ENCODE measurements at regions not wholly inside any gene's neighbourhood (a gene's known extent, or its start where the extent isn't known, plus 50 kb on each side); places are given as distances from the start of the nearest gene placed in this dataset.
"Not testable (repeated sequence)": the region's sequence is repeated elsewhere in the genome, so short reads cannot be mapped to it uniquely, and the experiment has no call there.

- DNase-seq, result no peak
Measured at GRCh38 chr18:45322343-45322742, 292.9 kb upstream of the SLC14A2 start.

GRCh38 chr18:45324101-45324494 lies 291.2 kb upstream of the SLC14A2 start:
- no peak for DNase-seq

DNA sequence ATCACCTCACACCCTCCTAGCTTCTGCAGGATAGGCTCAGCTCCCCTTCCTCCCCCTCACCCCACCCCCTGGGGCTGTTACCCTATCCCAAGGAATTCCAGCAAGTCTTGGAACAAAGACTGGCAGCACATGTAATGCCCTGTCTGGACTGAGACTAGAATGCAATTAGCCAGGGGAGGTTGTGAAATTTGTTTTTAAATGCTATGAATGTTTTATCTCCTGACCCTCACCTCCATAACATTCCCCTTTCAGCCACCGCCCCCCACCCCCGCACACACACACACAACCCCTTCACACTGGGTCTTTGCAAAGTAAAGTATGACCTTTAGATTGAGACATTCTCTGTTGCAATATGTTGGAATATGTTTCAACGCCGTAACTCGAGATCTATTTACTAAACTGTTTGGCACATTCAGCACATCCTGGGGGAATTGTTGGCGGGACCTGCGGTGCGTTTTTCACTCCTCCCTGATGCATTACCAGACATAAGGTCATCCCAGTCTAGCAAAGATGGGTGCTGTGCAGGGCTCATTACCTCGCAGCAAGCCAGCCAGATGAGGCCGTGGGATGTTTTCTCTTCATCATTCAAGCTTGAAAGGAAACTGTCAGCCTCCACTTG lies 290.7 kb upstream of the SLC14A2 start:
- DNase-seq, result no peak

GRCh38 chr18:45325778-45326177 lies 289.5 kb upstream of the SLC14A2 start:
- DNase-seq, result no peak

DNA sequence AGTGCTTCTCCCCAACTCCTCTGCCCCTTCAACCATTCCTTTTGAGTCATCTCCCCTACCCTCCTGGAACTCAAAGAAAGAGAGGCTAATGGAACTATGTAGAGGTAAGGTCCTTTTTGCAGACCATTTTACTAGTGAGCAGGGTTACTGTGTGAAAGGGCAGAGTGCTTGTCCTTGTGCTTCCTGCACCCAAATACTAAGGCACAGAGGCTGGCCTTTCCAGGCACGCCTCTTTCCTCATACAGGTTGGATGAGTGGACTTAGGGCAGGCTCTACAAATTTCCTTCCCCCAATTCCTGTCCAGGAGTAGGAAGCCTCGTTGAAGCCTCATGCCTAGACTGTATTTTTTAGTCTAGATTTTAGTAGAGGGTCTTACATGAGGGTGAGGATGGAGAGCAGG lies 288.8 kb upstream of the SLC14A2 start:
- DNase-seq, result no peak

DNA sequence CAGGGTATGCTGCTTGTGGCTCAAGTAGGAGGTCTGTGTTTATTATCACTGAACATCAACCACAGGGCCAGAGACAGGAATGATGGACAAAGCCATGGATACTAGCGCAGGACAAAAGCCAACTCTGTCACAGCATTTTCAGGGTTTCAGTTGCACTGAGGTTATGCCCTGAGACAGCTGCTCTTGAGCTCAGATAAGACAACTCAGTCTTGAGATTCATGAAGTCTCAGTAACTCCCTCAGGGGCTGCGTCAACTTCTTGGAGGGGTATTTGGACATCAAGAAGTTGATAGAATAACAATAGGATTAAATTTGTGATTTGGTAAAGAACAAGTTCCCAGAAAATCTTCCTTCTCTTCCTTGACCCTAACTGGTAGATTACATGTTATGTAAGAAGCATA lies 287.0 kb upstream of the SLC14A2 start:
- DNase-seq, result no peak

DNA sequence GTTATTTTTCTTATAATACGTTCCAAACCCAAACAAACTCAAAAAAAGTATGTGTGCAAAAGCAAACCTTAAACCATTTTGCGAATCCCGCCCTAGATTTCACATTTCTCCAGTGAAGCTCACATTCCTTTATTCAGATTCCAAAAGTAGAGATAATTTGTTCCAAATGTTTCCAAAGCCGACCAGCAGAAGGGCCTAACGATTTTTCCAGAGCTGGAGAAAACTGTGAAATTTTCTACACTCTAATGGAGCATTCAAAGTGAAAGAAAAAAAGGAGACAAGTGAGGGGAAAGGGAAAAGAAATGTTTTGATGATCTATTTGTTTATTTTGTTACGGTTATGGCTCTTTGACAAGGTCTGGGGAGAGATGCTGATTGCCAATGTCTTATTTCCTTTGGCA lies 286.5 kb upstream of the SLC14A2 start:
- DNase-seq, result no peak

- DNase-seq, result no peak
Measured at GRCh38 chr18:45329316-45329715, 286.0 kb upstream of the SLC14A2 start.

- no peak for DNase-seq
Measured at GRCh38 chr18:45330170-45330594, 285.1 kb upstream of the SLC14A2 start.

GRCh38 chr18:45332871-45333270 lies 282.4 kb upstream of the SLC14A2 start:
- DNase-seq, result no peak

DNA sequence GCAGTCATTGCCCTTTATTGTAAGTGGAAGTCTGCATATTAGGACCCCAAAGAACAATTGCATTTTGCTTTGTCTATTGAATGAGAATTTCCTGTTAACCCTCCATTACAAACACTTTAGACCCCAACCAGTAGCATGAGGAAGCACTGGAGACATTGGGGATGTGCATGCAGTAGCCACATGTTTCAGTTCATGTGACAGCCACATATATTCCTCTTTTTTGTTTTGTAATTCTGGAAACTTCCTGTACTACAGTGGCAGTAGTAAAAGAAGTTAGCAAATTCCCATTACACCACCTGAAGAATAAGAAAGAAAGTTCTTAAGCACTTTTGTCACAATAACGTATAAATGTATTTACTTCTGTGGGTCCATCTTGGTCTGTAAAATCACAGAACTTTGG lies 281.1 kb upstream of the SLC14A2 start:
- DNase-seq, result no peak

DNA sequence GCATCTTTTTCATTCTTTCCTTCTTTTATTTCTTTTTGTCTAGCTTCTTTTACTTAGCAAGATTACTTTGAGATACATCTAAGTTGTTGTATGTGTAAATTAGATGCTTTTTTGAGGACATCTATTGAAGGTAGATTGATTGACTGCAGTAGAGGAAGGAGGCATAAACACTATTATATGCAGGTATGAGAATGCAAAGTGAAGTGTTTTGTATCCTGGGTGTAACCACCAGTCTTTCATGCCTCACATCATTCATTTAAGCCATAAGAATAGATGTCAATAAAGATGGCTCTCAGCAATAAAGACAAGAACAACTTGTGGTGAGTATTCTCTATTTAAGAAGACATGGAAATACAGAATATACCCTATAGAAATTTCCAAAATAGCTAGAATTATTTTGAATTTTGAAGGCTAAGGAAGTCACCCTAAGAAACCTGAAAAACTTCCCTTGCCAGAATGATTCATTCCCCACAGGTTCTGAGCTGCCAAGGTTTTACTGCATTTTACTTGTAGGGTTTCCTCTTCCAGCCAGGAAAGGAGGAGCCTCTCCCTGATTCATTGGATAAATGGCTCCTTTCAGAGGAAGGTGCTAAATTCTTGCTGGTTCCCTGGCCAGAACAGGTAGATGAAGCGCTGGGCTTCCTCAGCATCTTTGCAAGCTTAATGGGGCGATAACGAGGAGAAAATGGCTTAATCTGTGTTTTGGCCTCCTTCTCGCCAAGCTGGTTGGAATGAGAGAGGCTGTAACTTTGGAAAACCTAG lies 279.8 kb upstream of the SLC14A2 start:
- DNase-seq, result no peak

DNA sequence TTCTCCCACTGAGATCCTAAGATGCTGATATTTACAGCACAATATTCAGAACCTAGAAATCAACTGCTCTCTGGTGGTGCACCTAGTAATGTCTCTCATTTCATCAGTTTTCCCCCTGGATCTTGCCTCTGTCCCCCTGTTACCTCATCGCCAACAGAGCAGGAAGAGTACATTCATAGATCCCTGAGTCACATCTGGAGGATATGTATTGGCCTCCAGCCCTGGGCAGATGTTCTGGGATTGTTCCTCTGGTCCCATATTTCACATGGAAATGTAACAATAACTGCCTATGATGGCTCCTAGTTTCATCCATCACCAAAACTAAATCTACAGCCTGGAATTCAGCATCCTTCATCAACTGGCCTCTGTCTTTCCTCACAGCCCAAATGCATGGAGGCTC lies 278.8 kb upstream of the SLC14A2 start:
- no peak for DNase-seq

- DNase-seq, result no peak
Measured at GRCh38 chr18:45337477-45337876, 277.8 kb upstream of the SLC14A2 start.

- DNase-seq, result no peak
Measured at GRCh38 chr18:45339810-45340550, 275.3 kb upstream of the SLC14A2 start.

GRCh38 chr18:45340884-45341283 lies 274.4 kb upstream of the SLC14A2 start:
- no peak for DNase-seq

GRCh38 chr18:45341454-45341853 lies 273.8 kb upstream of the SLC14A2 start:
- DNase-seq, result no peak

- no peak for DNase-seq
Measured at GRCh38 chr18:45342166-45342565, 273.1 kb upstream of the SLC14A2 start.

DNA sequence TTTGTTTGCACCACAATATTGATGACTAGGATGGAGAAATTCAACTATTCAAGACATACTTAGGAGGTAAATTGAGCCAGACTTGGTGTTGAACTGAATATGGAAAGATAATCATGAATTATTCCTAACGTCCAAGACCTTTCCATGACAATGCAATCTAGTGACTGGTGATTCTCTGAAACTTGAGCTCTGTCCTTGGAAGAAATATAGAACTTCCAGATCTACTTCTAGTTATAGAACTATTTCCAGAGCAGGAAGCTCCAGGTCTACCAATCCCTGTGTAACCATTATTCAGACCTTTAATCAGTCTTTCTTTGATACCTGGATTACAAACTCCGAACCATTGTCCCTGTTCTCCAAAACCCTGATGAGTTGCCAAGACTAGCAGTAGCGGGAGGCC lies 272.6 kb upstream of the SLC14A2 start:
- DNase-seq, result no peak

DNA sequence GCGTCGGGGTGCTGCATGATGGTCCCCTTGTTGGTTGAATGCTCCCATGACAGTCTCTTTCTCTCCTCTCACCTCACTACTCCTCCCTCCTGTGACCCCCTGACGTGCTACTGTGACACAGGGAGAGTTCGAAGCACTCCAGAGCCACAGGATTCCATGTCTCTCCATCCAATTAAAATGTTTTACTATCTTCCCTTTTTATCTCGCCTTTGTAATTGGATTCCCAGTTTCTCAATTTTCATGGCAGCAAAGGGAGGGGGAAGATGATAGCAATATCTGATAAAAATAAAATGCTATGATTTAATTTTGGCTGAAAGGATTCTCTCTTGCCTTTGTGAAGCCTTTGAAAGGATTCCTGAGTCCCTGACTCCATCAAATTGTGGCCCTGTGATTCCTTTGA lies 271.9 kb upstream of the SLC14A2 start:
- no peak for DNase-seq

DNA sequence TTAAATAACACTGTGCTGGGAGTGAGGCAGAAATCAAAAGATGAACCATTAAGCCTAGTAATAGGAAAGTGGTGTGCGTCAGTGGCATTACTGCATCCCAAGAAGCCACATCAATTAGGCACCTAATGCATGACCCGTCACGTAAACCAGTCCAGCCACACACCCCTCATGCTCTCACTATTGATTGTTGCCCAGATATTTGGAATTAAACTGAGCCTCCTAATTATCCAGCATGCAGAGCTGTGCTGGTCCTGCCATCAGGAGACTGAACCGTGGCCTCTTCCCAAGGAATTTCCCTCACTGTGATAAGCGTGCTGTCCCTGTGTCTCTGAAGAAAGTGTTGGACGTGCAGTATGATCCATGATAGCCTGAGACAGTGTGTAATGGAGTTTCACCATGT lies 270.6 kb upstream of the SLC14A2 start:
- DNase-seq, result not testable (repeated sequence)

DNA sequence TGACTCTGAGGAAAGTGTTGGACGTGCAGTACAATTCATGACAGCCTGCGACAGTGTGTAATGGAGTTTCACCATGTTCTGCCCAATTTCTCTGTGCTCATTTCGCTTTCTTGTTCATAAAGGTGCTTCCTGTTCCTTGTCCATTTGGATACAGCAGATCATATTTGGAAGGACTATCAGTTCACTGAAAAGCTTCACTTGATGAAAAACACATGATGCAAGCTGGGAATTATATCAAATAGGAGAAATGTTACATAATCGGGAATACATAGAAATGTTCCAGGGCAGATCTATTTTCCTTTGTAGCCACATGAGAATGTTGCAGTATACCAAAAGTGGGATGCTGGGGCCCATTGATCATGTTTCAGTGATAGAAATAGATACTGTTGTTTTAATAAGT lies 266.3 kb upstream of the SLC14A2 start:
- no peak for DNase-seq

DNA sequence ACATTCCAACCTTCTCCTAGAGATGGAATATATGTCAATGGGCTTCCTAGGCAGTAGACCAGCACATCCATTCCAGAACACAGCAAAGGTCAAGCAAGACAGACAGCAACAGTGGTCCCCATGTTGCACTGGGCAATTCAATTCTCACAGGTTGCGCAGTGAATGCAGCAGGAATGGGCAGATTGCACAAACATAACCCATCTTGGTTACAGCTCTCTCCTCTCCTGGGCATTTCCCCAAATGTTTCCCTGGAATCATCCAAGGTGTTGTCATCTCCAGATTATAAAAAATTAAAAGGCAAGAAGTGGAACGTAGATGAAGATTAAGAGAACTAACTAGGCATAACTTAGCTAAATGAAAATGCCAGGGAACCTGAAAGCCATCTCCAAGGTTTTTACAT lies 265.8 kb upstream of the SLC14A2 start:
- no peak for DNase-seq
